NCI-H2029 (cell line): ENCODE measurements at regions not wholly inside any gene's neighbourhood (a gene's known extent, or its start where the extent isn't known, plus 50 kb on each side); places are given as distances from the start of the nearest gene placed in this dataset.
"Not testable (repeated sequence)": the region's sequence is repeated elsewhere in the genome, so short reads cannot be mapped to it uniquely, and the experiment has no call there.

ENCODE experiments used
- DNase-seq: peaks from one replicate; lab custom pipeline; 2025; lab: John Stamatoyannopoulos, UW

GRCh38 chr16:59410451-59410850 is 676.3 kb upstream of the GOT2 start:
- DNase-seq, result no peak

GRCh38 chr16:59405802-59406201 is 671.7 kb upstream of the GOT2 start:
- no peak for DNase-seq

GRCh38 chr16:59404509-59404908 is 670.4 kb upstream of the GOT2 start:
- no peak for DNase-seq

- DNase-seq, result no peak
Observed at GRCh38 chr16:59400830-59401229, 666.7 kb upstream of the GOT2 start.

GRCh38 chr16:59397638-59398037 is 663.5 kb upstream of the GOT2 start:
- no peak for DNase-seq

- no peak for DNase-seq
Observed at GRCh38 chr16:59394526-59394925, 660.4 kb upstream of the GOT2 start.

- DNase-seq, result no peak
Observed at GRCh38 chr16:59392911-59393310, 658.8 kb upstream of the GOT2 start.

- no peak for DNase-seq
Observed at GRCh38 chr16:59391617-59392364, 657.7 kb upstream of the GOT2 start.

GRCh38 chr16:59385959-59386358 is 651.8 kb upstream of the GOT2 start:
- DNase-seq, result no peak

- no peak for DNase-seq
Observed at GRCh38 chr16:59385491-59385890, 651.4 kb upstream of the GOT2 start.

- no peak for DNase-seq
Observed at GRCh38 chr16:59373632-59374031, 639.5 kb upstream of the GOT2 start.

GRCh38 chr16:59370717-59371116 is 636.6 kb upstream of the GOT2 start:
- DNase-seq, result no peak

GRCh38 chr16:59369523-59369922 is 635.4 kb upstream of the GOT2 start:
- no peak for DNase-seq

- no peak for DNase-seq
Observed at GRCh38 chr16:59368586-59368985, 634.5 kb upstream of the GOT2 start.

- DNase-seq, result no peak
Observed at GRCh38 chr16:59356709-59357108, 622.6 kb upstream of the GOT2 start.

GRCh38 chr16:59356144-59356543 is 622.0 kb upstream of the GOT2 start:
- no peak for DNase-seq

GRCh38 chr16:59355704-59356103 is 621.6 kb upstream of the GOT2 start:
- DNase-seq, result no peak

- no peak for DNase-seq
Observed at GRCh38 chr16:59351305-59351903, 617.3 kb upstream of the GOT2 start.

GRCh38 chr16:59350670-59351069 is 616.6 kb upstream of the GOT2 start:
- DNase-seq, result no peak

GRCh38 chr16:59342669-59343068 is 608.6 kb upstream of the GOT2 start:
- DNase-seq, result no peak

GRCh38 chr16:59341368-59341767 is 607.3 kb upstream of the GOT2 start:
- no peak for DNase-seq

GRCh38 chr16:59339871-59340270 is 605.8 kb upstream of the GOT2 start:
- no peak for DNase-seq

- no peak for DNase-seq
Observed at GRCh38 chr16:59336136-59336695, 602.1 kb upstream of the GOT2 start.

- not testable (repeated sequence) for DNase-seq
Observed at GRCh38 chr16:59331708-59332107, 597.6 kb upstream of the GOT2 start.
